ENCODE measurements at regions not wholly inside any gene's neighbourhood (a gene's known extent, or its start where the extent isn't known, plus 50 kb on each side); places are given as distances from the start of the nearest gene placed in this dataset.
A peak's percentile ranks its signal among the peaks of the same experiment; 100 is the strongest.

- peaks cover 31% of the 10 kb centered on the region for H3K4me1 Mint-ChIP-seq
- no peak overlapping the region for H3K4me3 Mint-ChIP-seq
- no peak overlapping the region for H3K27ac Mint-ChIP-seq
- TF ChIP-seq, protein P1, sequence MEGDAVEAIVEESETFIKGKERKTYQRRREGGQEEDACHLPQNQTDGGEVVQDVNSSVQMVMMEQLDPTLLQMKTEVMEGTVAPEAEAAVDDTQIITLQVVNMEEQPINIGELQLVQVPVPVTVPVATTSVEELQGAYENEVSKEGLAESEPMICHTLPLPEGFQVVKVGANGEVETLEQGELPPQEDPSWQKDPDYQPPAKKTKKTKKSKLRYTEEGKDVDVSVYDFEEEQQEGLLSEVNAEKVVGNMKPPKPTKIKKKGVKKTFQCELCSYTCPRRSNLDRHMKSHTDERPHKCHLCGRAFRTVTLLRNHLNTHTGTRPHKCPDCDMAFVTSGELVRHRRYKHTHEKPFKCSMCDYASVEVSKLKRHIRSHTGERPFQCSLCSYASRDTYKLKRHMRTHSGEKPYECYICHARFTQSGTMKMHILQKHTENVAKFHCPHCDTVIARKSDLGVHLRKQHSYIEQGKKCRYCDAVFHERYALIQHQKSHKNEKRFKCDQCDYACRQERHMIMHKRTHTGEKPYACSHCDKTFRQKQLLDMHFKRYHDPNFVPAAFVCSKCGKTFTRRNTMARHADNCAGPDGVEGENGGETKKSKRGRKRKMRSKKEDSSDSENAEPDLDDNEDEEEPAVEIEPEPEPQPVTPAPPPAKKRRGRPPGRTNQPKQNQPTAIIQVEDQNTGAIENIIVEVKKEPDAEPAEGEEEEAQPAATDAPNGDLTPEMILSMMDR (IDR thresholded peaks at IDR 0.05; ENCODE audit: unreplicated experiment in 3 of 3), result no peak
- peaks cover 9% of the 10 kb centered on the region for H3K9me3 Mint-ChIP-seq
- no peaks in the 10 kb centered on the region for H3K27me3 Mint-ChIP-seq (ENCODE audit: low read depth)
- no peaks in the 10 kb centered on the region for H3K36me3 Mint-ChIP-seq (ENCODE audit: low read depth)
Measured at GRCh38 chr5:52712354-52712753, 75.4 kb upstream of the ITGA1 start.

GRCh38 chr5:52725065-52725746, 62.5 kb upstream of the ITGA1 start:
- no peaks in the 10 kb centered on the region for H3K36me3 Mint-ChIP-seq (ENCODE audit: low read depth)
- H3K27me3 Mint-ChIP-seq (ENCODE audit: low read depth), result no peaks in the 10 kb centered on the region
- peak overlapping the region in 2 of 3 experiments; percentile 41 to 83 for H3K27ac Mint-ChIP-seq
- peaks cover 15% of the 10 kb centered on the region for H3K9me3 Mint-ChIP-seq
- H3K4me3 Mint-ChIP-seq, result no peak overlapping the region
- peaks cover 16% of the 10 kb centered on the region for H3K4me1 Mint-ChIP-seq
- TF ChIP-seq, protein P1 (IDR thresholded peaks at IDR 0.05; ENCODE audit: unreplicated experiment in 3 of 3), result no peak

- peak overlapping the region in 2 of 3 experiments; percentile 41 to 83 for H3K27ac Mint-ChIP-seq
- H3K27me3 Mint-ChIP-seq (ENCODE audit: low read depth), result no peaks in the 10 kb centered on the region
- peaks cover 16% of the 10 kb centered on the region for H3K4me1 Mint-ChIP-seq
- TF ChIP-seq, protein P1 (IDR thresholded peaks at IDR 0.05; ENCODE audit: unreplicated experiment in 3 of 3), result no peak
- peaks cover 12% of the 10 kb centered on the region for H3K9me3 Mint-ChIP-seq
- H3K4me3 Mint-ChIP-seq, result no peak overlapping the region
- H3K36me3 Mint-ChIP-seq (ENCODE audit: low read depth), result no peaks in the 10 kb centered on the region
Measured at GRCh38 chr5:52725808-52726207, 61.9 kb upstream of the ITGA1 start.

DNA sequence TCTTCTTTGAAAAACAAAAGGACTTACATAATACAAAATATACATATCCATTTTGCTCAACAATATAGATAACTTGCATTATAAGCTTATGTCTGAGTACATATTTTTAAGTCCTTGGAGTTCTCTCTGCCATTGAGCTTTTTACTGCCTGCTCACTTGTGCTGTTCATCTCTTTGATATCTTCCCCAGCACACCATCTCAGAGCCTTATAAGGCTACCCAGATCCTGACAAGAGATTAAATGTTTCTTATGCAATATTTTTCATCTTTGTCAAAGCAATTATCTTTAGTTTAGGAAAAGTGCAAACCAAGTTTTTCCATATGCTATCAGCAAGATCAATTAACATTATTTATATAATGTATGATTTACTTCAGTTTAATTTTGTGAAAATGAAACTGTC, 60.7 kb upstream of the ITGA1 start:
- Mint-ChIP-seq H3K36me3 (ENCODE audit: low read depth) (no peaks in the 10 kb centered on the region), H3K27ac (peak overlapping the region; percentile 13 to 74 (median 53)), H3K9me3 (peaks cover 12% of the 10 kb centered on the region), H3K27me3 (ENCODE audit: low read depth) (no peaks in the 10 kb centered on the region), H3K4me3 (no peak overlapping the region), H3K4me1 (peaks cover 16% of the 10 kb centered on the region)
- TF ChIP-seq, protein P1 (IDR thresholded peaks at IDR 0.05; ENCODE audit: unreplicated experiment in 3 of 3), result no peak

GRCh38 chr5:52727576-52727975, 60.1 kb upstream of the ITGA1 start:
- TF ChIP-seq, protein P1 (IDR thresholded peaks at IDR 0.05; ENCODE audit: unreplicated experiment in 3 of 3), result no peak
- peaks cover 12% of the 10 kb centered on the region for H3K9me3 Mint-ChIP-seq

GRCh38 chr5:52728224-52728623, 59.5 kb upstream of the ITGA1 start:
- no peak overlapping the region for H3K4me3 Mint-ChIP-seq
- peak overlapping the region in 2 of 3 experiments; percentile 43 to 74 for H3K27ac Mint-ChIP-seq
- H3K9me3 Mint-ChIP-seq, result peaks cover 12% of the 10 kb centered on the region
- H3K36me3 Mint-ChIP-seq (ENCODE audit: low read depth), result no peaks in the 10 kb centered on the region
- peaks cover 16% of the 10 kb centered on the region for H3K4me1 Mint-ChIP-seq
- H3K27me3 Mint-ChIP-seq (ENCODE audit: low read depth), result no peaks in the 10 kb centered on the region
- TF ChIP-seq, protein P1 (IDR thresholded peaks at IDR 0.05; ENCODE audit: unreplicated experiment in 3 of 3), result no peak

More at GRCh38 chr5:52727576-52727975, 60.1 kb upstream of the ITGA1 start:
- H3K4me1 Mint-ChIP-seq, result peaks cover 16% of the 10 kb centered on the region
- no peak overlapping the region for H3K4me3 Mint-ChIP-seq
- H3K36me3 Mint-ChIP-seq (ENCODE audit: low read depth), result no peaks in the 10 kb centered on the region
- H3K27me3 Mint-ChIP-seq (ENCODE audit: low read depth), result no peaks in the 10 kb centered on the region
- peak overlapping the region; percentile 43 to 74 (median 58) for H3K27ac Mint-ChIP-seq

Data from nephron (organoid).